ACC112 (cell line): ENCODE measurements at regions not wholly inside any gene's neighbourhood (a gene's known extent, or its start where the extent isn't known, plus 50 kb on each side); places are given as distances from the start of the nearest gene placed in this dataset.
A peak's percentile ranks its signal among the peaks of the same experiment; 100 is the strongest.

Experiments
- H2AFZ ChIP-seq: fragments of 200-600 bp; sonication (generic); one replicate; pipeline ENCODE4 v1.6.0; 2017; ENCODE audit warnings: antibody characterized with exemption, low read length; ENCODE audit not compliant: unreplicated experiment
- H3K27ac ChIP-seq: fragments of 200-600 bp; sonication (generic); 2 replicates; pipeline ENCODE4 v1.5.1; 2014; ENCODE audit warnings: low read depth, mild to moderate bottlenecking, antibody characterized with exemption, low read length, moderate library complexity
- H3K27me3 ChIP-seq: fragments of 200-600 bp; sonication (generic); 2 replicates; pipeline ENCODE4 v1.6.1; 2014; ENCODE audit warnings: mild to moderate bottlenecking, antibody characterized with exemption, low read length, moderate library complexity, mixed read lengths; ENCODE audit not compliant: insufficient read depth
- H3K36me3 ChIP-seq: fragments of 200-600 bp; sonication (generic); 2 replicates; pipeline ENCODE4 v1.6.1; 2016; ENCODE audit warnings: mild to moderate bottlenecking, antibody characterized with exemption, low read length, moderate library complexity, mixed read lengths; ENCODE audit not compliant: insufficient read depth
- H3K4me1 ChIP-seq: fragments of 200-600 bp; sonication (generic); one replicate; pipeline ENCODE4 v1.6.1; 2016; ENCODE audit warnings: low read length, mixed read lengths; ENCODE audit not compliant: insufficient read depth, unreplicated experiment, control insufficient read depth
- H3K4me3 ChIP-seq: fragments of 200-600 bp; sonication (generic); 2 replicates; pipeline ENCODE4 v1.5.1; 2014; ENCODE audit warnings: mild to moderate bottlenecking, low read depth, low read length
- H3K79me2 ChIP-seq: fragments of 200-600 bp; sonication (generic); one replicate; pipeline ENCODE4 v1.6.0; 2016; ENCODE audit warnings: low read length; ENCODE audit not compliant: control insufficient read depth, unreplicated experiment, insufficient read depth

DNA sequence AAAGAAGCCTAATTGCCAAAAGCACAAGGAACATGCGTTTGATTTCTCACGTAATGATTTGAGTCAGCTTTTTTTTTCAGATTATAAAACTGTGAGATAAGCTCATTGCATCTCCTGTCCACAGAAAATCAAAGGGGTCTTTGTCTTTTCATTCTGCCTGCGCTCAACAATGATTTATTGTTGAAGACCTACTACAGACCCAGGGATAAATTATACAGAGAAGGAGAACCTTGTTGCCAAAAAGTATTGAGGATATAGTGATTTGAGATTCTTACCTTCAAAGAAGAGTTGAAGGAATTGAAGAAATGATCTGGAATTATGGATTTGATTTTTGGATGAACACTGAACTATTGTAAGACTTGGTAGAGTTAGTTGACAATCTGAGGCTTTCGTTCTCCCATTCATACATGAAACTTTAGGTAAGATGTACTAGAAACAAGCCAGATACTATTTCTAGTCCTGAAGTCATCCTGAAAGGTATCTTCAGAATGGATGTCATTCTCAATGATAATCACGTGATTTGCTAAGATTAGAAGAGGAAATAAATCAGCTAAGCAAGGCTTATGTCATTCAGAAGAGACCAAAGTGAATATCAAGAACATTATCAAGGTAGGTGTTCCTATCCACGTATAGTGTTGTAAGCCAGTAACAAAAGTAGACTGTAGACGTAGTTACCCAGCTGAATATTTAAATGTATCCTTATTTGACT lies 71.1 kb upstream of the SCOC start:
- no peaks in the 10 kb centered on the region for H3K79me2 ChIP-seq
- no peak overlapping the region for H3K4me3 ChIP-seq

DNA sequence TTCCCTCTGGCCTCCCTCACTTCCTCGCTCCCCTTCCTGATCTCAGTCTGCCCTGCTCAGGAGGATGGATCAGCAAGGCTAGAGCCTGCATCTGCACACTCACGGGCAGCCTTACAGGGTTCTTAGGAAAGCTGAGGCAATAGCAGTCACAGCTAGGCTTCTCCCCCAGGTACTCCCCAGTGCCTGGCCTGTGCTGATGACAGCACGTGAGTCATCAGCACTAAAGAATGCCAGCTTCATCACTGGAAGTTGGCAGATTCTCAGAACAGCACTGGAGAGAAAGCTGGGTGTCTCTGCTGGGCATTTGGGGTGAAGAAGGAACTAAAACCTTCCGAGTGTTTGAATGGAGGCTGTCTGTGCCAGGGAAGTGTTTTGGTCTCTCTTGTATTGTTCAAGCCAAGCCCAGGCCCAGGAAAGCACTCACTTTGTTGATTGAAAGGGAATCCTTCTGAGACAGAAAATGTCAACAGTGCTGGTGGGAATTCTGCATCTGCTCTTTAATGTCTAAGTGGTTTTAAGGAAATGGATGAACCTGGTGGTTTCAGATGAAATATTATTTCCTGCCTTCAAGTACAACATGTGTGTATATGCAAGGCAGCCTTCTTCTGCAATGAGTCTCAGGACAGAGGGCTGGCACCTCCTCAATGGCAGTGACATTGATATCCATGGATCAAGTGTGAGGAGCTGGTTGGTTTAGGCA lies 73.0 kb upstream of the SCOC start:
- Histone ChIP-seq H3K4me3 (no peak overlapping the region), H3K27me3 (no peaks in the 10 kb centered on the region), H2AFZ (no peak overlapping the region), H3K79me2 (no peaks in the 10 kb centered on the region), H3K4me1 (peaks cover 32% of the 10 kb centered on the region), H3K36me3 (no peaks in the 10 kb centered on the region), H3K27ac (peak overlapping the region; percentile 19; the same call in 1 of the 2 replicates)

More for the DNA sequence above, 71.1 kb upstream of the SCOC start:
- H3K27me3 ChIP-seq = no peaks in the 10 kb centered on the region
- no peak overlapping the region for H3K27ac ChIP-seq
- H3K36me3 ChIP-seq = no peaks in the 10 kb centered on the region
- H2AFZ ChIP-seq = no peak overlapping the region
- peaks cover 19% of the 10 kb centered on the region for H3K4me1 ChIP-seq

DNA sequence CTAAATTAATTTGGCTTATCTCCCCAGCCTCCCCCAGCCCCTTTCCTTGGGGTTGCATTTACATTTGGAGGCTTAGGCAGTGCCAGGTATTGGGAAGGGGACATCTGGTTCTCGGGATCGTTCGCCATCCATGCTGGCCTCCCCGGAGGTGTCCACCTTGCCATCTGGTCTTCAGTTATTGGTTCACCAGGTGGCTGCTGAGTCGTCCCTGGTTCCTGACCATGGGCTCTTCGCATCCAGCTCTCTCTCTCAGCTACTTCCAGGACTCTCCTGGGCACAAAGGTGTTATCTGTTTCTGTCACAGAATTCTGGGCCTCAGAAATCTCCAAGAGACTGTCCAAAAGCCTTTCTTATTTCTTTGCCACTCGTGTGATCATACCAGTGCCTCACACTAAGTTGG lies 75.4 kb upstream of the SCOC start:
- Histone ChIP-seq H3K4me1 (peaks cover 32% of the 10 kb centered on the region), H3K4me3 (no peak overlapping the region)

DNA sequence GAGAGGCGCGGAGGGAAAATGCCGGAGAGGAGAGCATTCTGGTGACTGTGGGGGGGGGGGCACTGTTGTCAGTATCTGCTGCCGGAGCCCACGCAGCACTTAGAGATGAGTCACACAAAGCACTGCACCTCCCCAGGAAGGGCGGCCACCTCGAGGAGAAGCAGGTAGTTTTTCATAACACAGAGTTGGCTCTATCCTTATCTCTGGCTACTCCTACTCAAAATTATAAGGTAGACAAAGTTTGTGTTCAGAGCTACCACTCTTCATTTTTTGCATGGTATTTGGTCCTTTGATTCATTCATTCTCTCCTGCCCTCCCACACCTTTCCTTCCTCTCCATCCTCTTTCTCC lies 76.2 kb upstream of the SCOC start:
- H3K27ac ChIP-seq = no peak overlapping the region
- H2AFZ ChIP-seq = no peak overlapping the region

More for the DNA sequence above, 75.4 kb upstream of the SCOC start:
- Histone ChIP-seq H3K36me3 (no peaks in the 10 kb centered on the region), H3K27ac (no peak overlapping the region), H2AFZ (no peak overlapping the region), H3K27me3 (no peaks in the 10 kb centered on the region), H3K79me2 (no peaks in the 10 kb centered on the region)

DNA sequence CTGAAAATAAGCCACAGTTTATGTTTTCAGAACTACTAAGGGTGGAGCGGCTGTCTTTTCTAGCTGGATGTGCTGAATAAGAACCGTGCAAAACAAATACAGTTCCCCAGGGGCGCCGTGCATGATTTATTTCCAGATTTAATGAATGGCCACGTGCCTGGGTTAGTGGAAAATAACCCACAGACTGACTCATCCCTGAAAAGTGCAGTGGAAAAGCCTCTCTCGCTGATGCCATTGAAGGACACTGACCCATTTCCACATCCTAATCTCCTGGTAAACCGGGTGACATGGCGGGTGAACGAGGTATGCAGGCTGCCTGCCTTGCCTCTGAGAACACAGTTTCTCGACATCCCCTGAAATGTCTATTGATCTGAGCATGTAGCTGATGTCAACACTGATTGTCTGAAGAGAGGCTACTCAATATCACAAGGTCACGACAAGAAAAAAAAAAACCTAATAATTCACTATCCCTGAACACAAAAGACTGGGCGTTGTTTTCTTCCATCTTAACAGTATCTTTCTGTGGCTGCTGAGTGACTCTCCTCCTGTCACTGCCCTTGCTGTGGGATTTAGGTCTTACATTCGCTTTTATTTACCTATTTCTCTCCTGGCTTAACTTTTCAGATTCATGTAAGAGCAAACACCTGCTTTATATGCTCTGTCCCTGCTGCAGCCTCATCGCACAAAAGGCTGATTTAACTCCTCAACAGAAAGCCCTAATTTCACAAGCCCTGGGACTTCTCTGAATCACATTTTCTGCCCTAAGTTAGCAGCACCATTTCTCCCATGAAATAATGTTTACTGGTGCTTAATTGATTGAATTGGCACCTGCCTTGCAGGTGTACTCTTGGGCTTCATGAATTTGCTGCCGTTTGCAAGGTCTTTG lies 76.9 kb upstream of the SCOC start:
- Histone ChIP-seq H3K27me3 (no peaks in the 10 kb centered on the region; the same call in 1 of the 2 replicates), H2AFZ (peak overlapping the region; percentile 55), H3K79me2 (no peaks in the 10 kb centered on the region), H3K4me3 (peak overlapping the region; percentile 25; the same call in 1 of the 2 replicates), H3K4me1 (peaks cover 32% of the 10 kb centered on the region), H3K36me3 (no peaks in the 10 kb centered on the region), H3K27ac (peak overlapping the region; percentile 46; the same call in 1 of the 2 replicates)

More for the DNA sequence above, 76.2 kb upstream of the SCOC start:
- no peak overlapping the region for H3K4me3 ChIP-seq
- peaks cover 32% of the 10 kb centered on the region for H3K4me1 ChIP-seq
- no peaks in the 10 kb centered on the region for H3K36me3 ChIP-seq
- H3K79me2 ChIP-seq = no peaks in the 10 kb centered on the region
- H3K27me3 ChIP-seq = no peaks in the 10 kb centered on the region

DNA sequence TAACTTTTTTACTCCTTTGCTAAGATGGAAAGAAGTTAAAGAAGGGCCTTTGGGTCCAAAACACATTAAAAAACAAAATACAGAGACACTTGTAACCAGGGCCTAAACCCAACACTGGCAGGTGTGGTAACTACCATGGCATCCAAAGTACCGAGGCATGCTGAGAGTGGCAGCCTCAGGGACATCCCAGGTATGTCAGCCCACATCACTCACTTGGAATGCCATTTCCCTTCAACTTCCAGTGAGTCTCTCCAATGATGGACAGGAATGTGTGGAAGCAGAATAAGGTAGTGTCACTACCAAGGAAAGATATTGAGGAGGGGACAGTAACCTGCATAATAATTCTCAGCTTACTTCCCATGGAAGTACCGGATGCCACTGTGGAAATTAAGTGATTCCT lies 79.5 kb upstream of the SCOC start:
- Histone ChIP-seq H3K27ac (no peak overlapping the region), H3K79me2 (no peaks in the 10 kb centered on the region), H2AFZ (no peak overlapping the region), H3K4me1 (peaks cover 14% of the 10 kb centered on the region), H3K36me3 (no peaks in the 10 kb centered on the region), H3K4me3 (no peak overlapping the region), H3K27me3 (peaks cover 3% of the 10 kb centered on the region)

DNA sequence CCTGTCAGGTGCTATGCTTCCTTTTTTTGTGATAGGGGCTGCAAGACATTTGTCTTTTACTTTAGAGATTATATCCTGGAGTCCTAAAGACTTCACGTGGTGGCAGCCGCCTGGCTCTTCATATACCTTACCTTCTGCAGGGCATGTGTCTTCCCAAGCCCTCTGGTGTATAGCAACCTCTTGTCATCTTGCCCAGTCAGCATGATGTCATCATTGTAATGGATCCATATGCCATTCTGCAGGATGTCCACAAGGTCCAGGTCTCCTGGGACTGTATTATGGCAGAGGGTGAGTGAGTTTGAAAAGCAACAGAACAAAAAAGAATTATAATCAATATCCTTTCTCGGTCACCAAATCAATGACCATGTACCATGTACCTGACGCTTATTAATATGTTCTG lies 82.2 kb upstream of the SCOC start:
- Histone ChIP-seq H3K36me3 (no peaks in the 10 kb centered on the region), H3K27ac (no peak overlapping the region), H3K4me3 (no peak overlapping the region), H3K27me3 (peaks cover 5% of the 10 kb centered on the region), H3K79me2 (no peaks in the 10 kb centered on the region), H2AFZ (no peak overlapping the region), H3K4me1 (peaks cover 4% of the 10 kb centered on the region)

DNA sequence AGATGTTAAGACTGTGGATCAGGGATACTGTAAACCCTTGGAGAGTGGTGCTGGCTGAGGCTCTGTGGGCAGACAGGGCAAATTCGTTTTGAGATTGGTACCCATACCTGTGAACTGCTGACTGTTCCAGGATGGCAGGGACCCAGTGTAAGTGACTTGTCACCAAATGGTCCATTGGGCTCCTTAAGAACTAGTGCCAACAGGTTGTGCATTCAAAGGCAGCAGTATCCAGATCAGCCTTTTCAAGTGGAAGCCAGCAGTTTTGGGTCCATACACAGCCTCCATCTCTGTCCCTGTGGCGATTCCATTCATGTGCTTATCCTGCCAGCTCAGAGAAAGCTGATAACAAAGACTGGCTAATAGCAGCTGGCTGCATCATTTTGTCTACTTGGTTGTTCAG lies 84.0 kb upstream of the SCOC start:
- Histone ChIP-seq H3K36me3 (no peaks in the 10 kb centered on the region), H3K79me2 (no peaks in the 10 kb centered on the region), H3K4me3 (no peak overlapping the region), H3K4me1 (no peaks in the 10 kb centered on the region), H2AFZ (no peak overlapping the region), H3K27me3 (peaks cover 21% of the 10 kb centered on the region), H3K27ac (no peak overlapping the region)

DNA sequence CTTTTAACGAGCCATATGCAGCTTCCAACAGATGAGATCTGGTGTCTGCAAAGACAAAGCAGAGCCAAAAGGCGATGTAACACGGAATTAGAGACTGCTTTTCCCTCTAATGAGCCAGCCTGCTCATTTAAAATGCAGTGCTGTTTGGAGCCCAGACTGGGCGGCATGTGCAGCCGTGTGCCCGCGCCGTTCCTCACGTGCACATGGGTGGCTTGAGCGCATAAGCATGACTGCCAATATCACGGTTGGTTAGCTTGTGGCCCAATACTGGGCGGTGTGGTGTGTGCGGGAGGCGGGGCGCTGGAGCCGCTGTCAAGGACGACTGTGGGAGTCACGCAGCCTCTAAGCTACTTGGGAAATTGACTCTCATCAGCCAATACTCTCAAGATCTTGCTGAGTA lies 87.0 kb upstream of the SCOC start:
- no peak overlapping the region for H3K27ac ChIP-seq
- H3K79me2 ChIP-seq = no peaks in the 10 kb centered on the region
- H3K4me3 ChIP-seq = no peak overlapping the region
- peaks cover 43% of the 10 kb centered on the region for H3K27me3 ChIP-seq
- no peaks in the 10 kb centered on the region for H3K36me3 ChIP-seq
- no peaks in the 10 kb centered on the region for H3K4me1 ChIP-seq
- no peak overlapping the region for H2AFZ ChIP-seq

DNA sequence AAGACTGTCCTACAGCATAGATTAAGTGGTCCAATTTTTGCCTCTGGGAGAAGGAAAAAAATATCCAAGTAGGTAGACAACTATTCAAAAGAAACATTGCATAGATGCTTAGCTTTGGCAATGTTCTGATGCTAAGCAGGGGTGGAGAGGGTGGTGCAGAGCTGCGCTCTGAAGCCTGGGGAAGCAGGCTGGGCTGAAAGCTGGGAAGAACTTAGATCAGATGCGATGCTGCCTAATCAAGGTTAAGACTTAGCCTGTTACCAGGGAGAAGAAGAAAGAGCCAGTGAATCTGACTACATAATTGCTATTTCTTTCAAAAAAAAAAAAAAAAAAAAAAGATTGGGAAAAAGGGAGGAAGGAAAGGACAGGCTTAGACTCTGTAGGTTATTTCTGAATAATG lies 89.0 kb upstream of the SCOC start:
- no peak overlapping the region for H3K27ac ChIP-seq
- no peaks in the 10 kb centered on the region for H3K36me3 ChIP-seq
- no peak overlapping the region for H3K4me3 ChIP-seq
- no peaks in the 10 kb centered on the region for H3K4me1 ChIP-seq
- H2AFZ ChIP-seq = no peak overlapping the region
- H3K79me2 ChIP-seq = no peaks in the 10 kb centered on the region
- peaks cover 40% of the 10 kb centered on the region for H3K27me3 ChIP-seq
